Middle frontal gyrus (tissue), 1 donor: ENCODE measurements at regions not wholly inside any gene's neighbourhood (a gene's known extent, or its start where the extent isn't known, plus 50 kb on each side); places are given as distances from the start of the nearest gene placed in this dataset.

Experiments used
- DNase-seq: peaks from one replicate; pipeline ENCODE4 v3.0.0-alpha.2; 2015; ENCODE audit warnings: low spot score; ENCODE audit errors: extremely low spot score

DNA sequence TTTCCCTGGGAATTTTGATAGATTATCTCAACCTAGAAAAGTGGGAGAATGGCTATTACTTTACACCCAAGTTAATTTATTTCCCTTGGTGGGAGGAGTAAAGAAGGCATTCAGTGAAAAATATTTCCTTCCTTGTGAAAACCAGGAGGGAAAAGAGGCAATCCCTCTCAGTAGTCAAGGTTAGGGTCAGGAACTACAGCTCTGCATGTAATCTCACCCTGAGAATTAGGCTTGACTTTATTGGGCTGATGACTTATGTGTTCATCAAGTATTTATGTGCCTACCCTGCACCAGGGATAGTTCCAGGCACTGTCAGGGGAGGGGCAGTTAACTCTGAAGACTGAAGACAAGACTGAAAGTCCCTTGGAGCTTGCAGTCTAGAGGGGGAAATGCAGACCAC, 281.8 kb downstream of the DLEU7 start:
- DNase-seq, result no peak

DNA sequence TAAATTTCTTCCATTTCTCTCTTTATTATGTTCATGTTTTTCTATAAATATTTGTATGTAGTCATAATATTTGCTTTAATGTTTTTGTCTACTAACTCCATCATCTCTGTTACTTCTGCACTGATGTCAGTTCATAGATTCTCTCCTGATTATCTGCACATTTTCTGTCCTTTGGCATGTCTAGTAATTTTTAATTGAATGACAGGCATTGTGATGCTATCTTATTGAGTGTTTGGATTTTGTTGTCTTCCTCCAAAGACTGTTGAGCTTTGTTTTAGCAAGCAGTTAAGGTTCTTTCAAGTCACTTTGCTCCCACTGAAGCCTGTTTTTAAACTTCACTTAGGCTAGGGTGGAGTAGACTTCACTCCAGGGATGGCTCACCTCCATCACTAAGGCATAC, 276.8 kb downstream of the DLEU7 start:
- DNase-seq, result no peak

DNA sequence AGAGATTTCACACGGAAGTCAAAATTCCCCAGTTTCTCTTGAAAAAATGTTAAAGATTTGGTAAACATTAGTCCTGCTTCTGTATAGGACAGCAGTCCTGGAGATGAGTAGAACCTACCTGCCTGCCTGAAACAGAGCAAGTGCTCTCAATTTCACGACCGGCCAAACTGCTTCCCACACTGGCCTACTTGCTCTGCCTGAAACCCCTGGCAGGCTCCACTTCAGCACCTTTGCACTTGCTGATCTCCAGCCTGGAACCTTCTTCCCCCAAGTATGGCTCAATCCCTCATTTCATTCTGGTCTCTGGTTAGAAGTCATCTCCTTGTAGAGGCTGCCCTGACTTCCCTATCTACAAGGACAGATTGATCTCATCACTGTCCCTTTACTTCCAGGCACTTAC, 271.4 kb downstream of the DLEU7 start:
- no peak for DNase-seq

DNA sequence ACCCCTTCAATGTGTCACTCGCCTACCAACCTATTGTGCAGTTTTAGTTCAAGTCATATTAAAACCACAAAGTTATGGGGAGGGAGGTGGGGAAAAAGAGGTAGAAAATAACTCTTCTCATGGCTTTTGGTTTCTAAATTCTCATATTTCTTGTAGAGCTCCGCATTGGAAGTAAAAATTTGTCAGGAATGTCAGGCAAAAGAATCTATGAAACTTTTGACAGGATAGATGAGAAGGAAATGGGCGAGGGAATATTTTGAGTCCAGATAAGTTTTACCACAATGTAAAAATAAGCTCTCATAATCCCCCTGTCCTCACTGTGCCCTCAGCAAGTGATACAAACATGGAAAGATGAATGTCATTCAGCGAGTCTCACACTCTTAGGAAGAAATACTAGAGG, 270.4 kb downstream of the DLEU7 start:
- DNase-seq, result no peak

DNA sequence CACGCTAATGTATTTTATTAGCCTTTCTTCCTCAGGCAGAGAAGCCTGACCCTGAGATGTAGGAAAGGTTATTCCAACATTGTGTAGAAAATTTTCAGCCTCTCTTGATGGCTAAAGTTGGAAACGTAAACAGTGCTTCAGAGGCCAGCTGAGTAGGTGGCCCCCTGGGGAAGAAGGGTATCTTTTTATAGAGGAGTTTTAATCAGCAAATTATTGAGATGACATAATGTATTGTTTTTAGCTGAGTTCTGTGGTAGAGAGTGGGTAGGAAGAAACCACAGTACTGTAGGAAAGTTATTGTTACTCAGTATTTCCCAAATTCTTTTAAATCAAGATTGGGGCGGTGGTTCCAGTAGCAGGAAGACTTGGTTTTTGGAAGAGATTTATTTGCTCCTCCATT, 268.8 kb downstream of the DLEU7 start:
- DNase-seq, result no peak

DNA sequence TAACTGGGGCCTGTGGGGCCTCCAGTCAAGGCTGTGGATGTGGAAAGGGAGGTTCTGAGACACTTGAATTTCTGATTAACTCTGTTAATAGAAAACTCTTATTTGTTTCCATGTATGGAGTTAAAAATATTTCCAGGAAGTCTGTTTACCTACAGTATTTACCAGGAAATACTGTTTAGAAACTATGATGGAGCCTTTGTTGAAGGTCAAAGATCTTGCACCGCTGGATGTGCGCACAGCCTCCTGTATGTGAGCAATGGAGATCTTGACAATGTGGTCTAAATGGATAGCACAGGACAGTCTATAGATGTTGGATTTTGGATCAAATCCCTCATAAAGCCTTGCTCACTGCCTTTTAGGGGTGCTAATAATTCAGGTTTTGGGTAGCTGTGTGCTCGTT, 268.4 kb downstream of the DLEU7 start:
- DNase-seq, result no peak

DNA sequence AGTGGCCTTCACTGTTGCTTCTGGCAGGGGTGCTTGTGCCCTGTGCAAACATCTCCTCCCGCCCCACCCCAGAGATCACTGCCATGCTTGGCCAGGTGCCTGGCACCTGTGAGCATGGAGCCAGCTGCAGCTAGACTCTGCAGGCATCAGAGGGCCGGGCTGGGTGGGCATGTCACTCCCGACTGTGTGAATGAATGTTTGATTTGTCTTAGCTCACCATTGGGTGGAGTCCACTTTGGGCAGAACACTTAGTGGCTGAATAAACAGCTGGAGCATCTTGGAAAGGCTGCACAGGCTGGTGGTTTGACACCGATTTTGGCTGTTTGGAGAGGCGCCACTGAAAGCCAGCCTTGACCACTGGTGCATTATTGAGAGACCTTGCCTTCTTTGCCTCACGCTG, 267.3 kb downstream of the DLEU7 start:
- no peak for DNase-seq

DNA sequence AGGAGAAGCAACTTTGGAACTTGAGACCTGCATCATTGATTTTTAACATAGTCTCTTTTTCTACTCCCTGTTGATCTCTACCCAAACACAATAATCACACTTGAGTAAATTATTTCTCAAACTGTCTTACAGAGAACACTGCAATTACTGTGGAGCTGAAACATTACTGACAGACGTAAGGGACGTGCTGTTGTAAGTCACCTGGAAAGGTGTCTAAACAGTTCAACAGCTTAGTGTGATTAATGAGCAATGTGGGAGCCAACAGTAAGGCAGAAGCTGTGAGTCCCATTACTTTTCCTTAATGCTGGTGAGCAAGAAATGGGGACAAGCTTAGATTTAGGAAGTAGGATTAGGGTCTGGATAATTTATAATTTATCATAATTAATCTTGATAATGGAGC, 265.7 kb downstream of the DLEU7 start:
- no peak for DNase-seq

DNA sequence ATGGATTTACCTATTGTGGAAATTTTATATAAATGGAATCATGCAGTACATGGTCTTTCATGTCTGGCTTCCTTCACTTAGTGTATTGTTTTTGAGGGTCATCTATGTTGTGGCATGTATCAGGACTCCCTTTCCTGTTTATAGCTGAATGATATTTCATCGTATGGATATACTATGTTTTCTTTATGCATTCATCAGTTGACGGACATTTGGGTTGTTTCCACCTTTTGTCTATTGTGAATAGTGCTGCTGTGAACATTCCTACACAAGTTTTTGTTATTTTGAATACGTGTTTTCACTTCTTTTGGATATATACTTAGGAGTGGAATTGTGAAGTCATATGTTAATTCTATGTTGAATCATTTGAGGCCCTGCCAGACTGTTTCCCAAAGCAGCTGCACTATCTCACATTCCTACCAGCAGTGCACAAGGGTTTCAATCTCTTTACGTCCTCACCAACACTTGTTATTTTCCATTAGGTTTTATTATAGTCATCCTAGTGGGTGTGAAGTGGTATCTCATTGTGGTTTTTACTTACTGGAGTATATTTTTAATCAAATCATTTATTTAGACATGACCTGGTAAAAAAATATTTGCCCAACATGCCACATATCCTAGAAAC, 262.7 kb downstream of the DLEU7 start:
- DNase-seq, result no peak

DNA sequence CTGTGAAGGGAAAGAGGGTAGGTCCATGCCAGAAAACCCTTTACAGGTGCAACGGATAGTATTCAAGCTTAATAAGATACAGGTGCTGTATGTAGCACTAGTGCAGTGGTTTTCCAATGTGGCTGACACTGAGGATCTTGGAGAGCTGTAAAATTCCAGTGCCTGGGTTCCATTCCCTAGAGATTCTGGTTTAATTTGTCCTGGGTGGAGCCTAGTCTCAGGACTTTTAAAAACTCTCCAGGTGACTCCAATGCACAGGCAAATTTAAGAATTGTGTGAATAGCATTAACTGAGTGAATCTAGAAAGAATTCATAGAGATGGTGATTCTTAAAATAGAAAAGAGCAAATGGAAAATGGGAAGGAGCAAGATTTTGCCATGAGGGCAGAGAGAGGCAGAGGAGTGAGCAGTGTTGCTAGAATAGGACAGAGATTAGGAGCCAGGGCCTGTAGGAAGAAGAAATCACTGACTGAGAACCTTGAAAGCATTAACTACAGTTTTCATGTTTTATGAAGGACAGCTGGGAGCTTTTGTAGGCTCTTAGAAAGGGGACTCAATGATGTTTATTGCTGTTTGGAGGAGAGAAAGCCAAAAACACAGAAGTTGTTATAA, 261.8 kb downstream of the DLEU7 start:
- no peak for DNase-seq

DNA sequence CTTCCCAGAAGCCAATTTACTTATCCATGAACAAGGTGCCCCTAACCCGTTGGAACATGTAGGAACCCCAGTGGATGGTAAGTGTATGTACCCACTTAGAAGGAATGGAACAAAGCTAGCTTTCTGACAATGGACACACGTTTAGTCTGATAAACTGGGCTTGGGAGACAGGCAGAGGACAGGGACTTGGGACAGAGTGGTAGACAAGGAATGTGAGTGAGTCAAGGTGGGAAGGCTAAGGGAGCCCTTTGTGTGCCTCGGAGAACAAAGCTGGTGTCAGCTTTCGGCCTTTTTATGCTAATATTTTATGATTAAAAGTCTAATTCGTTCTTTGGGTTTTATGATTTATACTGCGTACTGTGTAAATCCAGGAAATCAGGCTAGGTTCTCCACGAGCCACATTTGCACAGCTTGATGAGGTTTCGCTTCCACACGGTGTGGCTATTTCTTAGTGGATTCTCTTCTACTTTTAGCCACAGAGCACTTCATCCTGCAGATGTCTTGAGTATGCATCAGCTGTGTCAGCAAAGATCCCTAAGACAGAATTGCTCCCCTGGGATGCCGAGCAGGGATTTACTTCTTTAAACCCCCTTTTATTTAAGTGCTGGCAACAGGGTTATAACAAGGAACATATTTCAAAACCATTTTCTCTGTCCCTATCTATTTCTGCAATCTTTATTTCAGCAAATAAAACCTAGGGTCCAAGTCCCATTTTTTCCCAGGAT, 258.5 kb downstream of the DLEU7 start:
- DNase-seq, result no peak

DNA sequence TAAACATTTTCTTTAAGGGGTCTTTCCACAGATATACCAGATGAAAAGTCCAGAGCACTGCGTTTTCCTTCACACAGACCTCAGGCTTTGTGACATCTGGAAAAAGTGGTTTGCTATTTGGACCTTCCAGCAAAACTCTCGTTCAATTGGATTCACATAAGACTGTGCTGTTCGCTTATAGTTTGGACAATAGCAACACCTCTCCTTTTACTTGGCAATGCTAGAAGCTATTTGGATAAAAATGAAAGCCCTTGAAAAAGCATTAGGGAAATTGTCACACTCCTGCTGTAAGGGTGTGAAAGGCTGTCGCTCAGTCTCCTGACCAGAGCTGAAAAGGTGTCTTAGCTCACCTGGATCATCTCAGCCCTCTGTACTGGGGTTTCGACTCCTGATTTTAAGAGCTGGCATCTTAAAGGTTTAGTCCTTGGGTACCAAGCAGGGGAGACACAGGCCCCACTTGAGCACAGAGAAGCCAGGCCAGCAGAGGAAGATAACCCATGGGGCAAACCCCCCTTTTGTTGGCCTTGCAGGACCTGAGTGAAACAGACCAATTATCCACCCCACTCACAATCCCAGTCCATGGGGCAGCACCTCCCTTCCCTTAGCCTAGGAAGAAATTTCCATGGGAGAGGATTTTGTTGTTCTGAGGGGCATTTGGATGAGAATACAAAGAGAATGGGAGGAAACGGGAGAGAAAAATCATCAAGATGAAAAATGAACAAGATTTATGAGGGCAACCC, 257.6 kb downstream of the DLEU7 start:
- no peak for DNase-seq

DNA sequence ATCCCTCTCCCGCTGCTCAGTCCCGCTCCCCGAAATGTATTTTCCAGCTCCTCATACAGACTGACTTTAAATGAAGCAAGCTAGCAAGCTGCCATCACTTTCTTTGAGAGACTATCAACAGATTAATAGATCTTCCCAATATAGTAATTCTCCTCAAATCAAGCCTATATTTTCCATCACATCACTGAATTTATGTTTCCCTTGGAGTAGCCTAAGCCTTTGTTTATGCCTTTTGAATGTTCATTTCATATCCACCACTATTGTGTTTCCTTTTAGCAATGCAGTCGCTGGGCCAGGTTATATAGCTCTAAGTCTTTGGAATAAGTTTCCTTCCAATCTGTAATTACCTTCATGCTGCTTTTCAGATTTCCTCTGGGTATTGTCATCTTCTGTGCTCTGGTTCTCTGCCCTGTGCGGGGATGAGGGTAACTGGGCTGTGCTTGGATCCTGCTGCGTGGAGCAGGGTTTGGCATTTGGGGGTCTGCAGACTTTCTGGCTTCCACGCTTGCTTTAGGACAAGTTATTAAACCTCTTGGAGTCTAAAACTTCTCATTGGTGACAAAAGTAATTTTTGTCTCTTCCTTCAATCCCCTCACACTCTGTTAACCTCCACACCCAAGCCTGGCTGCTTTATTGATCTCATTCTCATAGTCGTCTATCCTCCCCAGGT, 256.9 kb downstream of the DLEU7 start:
- DNase-seq, result no peak

DNA sequence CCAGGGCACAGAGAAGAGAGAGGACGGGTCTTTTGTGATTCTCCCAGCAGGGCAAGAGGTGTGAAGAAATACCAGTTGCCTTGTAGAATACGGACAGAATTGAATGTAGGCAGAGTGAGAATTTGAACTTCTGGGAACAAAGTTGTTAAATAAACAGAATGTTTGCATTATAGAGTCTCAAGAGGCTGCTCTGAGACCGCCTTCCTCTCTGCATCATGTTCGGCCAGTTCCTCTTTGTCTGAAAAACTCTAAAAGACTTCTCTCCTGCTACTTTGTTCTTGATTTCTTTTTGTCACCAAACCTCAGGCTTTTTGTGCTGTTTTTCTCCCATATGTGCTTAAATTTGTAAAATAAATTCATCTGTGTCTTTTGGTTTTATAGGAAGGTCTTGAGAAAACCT, 256.4 kb downstream of the DLEU7 start:
- DNase-seq, result no peak

DNA sequence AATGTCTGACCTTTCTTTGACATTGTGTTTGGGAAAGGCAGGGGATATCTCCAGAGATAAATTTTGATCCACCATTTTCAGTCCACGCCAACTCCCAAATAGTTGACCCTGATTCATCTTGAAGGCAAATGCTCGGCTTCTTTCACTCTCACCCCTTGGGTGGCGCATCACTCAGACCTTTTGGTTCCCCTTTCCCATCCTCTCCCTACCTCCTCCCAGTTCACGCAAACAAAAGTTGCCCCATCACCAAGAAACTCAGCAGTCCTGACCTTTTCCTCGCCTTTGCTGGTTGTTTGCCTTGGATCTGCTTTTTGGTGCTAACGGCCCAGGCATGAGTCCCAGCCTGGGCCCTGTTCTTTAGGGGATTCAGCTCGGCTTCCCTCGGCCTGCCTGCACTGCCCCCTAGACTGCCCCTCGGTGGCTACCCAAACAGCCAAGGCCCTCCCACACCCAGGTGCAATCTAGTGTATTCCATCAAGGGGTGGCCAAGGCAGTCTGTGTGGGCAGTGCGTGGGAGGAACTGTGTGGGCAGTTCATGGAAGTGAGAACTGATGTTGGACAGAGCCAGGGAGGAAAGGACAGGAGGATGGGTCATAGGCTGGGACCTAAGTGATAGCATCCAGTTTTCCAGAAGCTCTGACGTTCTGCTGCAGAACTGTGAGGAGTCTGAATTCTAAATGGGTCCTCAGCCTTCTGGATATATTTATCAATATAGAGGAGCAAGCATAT, 255.7 kb downstream of the DLEU7 start:
- DNase-seq, result no peak

DNA sequence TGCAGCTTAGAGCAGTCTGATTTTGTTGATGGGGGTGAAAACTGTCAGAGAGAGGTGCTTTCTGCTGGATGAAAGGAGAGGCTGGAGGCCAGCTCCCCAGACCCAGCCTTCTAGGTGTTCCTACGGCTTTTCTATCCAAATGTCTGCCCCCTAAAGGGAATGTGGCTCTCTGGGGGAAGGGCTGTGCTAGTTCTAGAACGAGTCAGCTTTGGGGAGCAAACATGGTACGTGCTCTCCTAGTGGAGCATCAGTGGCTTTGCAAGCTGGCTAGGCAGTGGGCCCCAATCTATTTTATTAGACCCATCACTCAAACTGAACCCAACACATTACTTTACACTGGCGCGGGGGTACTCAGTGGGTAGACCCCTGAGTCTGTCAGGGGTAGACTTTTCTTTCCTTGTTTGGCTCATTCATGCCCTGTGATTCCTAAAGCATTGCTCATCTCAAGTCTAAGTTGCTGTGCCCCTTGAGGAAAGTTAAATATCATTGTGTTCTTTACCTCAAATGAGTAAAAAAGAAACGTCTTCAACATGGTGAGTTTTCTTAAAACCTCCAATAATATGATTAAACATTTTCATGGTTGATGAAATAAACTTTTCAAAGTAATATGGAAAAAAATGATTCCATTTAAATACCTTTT, 254.9 kb downstream of the DLEU7 start:
- DNase-seq, result no peak

DNA sequence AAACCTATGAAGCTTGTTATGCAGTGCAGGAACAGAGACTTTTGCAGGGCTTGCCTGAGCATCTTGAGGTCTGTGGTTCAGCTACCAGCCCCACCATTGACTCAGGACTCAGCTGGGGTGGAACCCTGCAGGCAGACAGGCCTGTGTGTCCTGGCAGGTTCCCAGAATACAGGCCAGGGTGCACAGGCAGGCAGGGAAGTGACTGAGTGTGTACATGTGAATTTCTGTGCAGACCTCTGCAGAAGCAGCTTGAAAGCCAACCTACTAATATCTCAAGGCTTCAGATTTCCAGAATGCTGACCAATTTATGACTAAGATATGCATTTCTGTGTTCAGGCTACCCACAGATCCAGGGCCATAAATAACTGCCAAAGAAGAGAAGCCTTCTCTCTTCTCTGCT, 254.4 kb downstream of the DLEU7 start:
- no peak for DNase-seq

DNA sequence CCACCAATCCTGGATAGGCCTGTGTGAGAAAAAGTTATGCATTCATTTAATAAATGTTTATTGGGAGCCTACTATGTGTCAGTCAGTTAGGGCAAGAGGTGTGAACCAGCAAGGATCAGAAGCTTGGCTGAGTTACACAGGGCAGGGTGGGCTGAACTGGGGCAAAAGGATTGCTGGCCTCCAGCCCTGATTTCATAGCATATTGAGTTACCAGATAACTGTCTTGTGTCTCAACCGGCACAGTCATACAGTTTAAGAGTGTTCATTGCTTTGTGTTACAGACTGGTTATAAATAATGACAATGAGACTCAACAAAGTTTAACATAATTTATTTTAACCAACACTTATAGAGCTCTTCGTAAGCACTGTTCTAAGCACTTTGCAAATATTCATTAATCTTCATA, 253.8 kb downstream of the DLEU7 start:
- no peak for DNase-seq

DNA sequence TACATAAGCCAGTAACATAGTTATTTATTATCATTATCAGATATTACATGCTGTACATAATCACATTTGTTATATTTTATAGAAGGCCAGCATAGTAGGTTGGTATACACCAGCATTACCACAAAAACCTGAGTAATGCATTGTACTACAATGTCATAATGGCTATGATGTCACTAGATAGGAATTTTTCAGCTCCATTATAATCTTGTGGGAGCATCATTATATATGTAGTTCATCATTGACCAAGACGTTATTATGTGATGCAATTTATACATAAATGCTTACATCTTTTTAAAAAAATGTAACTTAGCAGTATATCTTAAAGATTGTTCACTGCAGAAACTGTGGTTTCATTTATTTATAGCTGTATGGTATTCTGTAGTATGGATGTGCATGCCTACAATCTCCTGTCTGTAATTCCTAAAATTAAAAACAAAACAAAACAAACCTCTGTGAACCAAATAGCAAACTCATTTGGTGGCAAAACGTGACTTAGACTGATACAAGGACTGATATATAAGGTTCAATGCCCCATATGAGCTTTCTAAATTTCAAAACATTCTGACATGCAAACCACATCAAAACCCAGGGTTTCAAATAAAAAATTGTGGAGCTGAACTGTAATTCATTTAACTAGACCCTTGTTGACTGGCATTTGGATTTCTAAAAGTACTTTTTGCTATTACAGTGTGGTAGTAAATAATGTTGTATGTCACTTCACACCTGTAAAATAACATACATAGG, 250.9 kb downstream of the DLEU7 start:
- no peak for DNase-seq

DNA sequence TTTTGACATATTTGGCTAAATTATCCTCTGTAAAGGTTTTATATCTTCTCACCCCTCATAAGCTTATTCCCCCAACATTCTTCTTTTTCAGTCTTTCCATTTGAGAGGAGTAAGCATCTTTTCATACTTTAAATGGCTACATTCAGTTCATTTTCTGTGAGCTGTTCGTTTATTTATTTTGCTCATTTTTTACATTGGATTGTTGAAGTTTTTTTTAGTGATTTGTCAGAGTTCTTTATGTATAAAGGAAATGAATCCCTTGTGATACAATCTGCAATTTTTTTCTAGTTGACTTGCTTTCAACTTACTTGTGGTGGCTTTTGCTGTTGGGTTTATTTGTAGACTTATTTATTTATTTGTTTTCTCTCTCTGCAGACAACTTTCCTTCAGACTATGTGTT, 250.3 kb downstream of the DLEU7 start:
- no peak for DNase-seq
